ENCODE measurements at regions not wholly inside any gene's neighbourhood (a gene's known extent, or its start where the extent isn't known, plus 50 kb on each side); places are given as distances from the start of the nearest gene placed in this dataset.
A peak's percentile ranks its signal among the peaks of the same experiment; 100 is the strongest.

DNA sequence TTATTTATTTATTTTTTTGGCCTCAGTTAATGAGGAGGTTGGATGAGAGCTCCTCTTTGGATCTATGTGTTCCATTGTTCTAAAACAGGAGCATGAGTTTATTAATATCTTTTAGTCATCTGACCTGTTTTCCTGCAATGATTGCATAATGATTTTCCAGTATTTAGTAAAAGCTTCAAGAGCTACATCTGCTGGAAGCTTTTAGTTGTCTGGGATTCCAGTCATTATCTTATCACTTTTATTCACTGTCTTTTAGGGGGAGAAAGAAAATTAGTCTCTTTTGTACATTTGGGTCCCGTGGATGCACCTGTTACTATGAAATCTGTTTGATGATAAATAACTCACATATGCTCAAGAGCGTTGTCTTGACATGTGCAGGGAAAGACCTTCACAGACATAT is 1270.0 kb downstream of the ROBO1 start:
- DNase-seq = no peak
- Histone ChIP-seq H3K9me3 (ENCODE audit: control insufficient read depth in 2 of 3, insufficient read depth in 1 of 3, low read length in 3 of 3) (no peaks in the 10 kb centered on the region), H3K9ac (ENCODE audit: low read length in 3 of 3) (no peak overlapping the region), H3K4me3 (ENCODE audit: low read length in 3 of 3) (no peak overlapping the region), H3K4me1 (ENCODE audit: control insufficient read depth in 2 of 3, insufficient read depth in 2 of 3, low read depth in 1 of 3, low read length in 3 of 3) (no peaks in the 10 kb centered on the region), H3K27me3 (ENCODE audit: control insufficient read depth, insufficient read depth, low read length) (no peaks in the 10 kb centered on the region), H3K36me3 (ENCODE audit: control insufficient read depth in 2 of 3, insufficient read depth in 3 of 3, low read length in 3 of 3) (no peaks in the 10 kb centered on the region), H3K27ac (ENCODE audit: low read depth in 2 of 2, low read length in 2 of 2) (no peak overlapping the region)
- TF ChIP-seq, protein P1, sequence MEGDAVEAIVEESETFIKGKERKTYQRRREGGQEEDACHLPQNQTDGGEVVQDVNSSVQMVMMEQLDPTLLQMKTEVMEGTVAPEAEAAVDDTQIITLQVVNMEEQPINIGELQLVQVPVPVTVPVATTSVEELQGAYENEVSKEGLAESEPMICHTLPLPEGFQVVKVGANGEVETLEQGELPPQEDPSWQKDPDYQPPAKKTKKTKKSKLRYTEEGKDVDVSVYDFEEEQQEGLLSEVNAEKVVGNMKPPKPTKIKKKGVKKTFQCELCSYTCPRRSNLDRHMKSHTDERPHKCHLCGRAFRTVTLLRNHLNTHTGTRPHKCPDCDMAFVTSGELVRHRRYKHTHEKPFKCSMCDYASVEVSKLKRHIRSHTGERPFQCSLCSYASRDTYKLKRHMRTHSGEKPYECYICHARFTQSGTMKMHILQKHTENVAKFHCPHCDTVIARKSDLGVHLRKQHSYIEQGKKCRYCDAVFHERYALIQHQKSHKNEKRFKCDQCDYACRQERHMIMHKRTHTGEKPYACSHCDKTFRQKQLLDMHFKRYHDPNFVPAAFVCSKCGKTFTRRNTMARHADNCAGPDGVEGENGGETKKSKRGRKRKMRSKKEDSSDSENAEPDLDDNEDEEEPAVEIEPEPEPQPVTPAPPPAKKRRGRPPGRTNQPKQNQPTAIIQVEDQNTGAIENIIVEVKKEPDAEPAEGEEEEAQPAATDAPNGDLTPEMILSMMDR (IDR thresholded peaks at IDR 0.05; ENCODE audit: borderline replicate concordance, extremely low read depth, insufficient read depth) = no peak
- no peak for FAIRE-seq
- intact Hi-C loops (cut with DNase I) = no loop called here

DNA sequence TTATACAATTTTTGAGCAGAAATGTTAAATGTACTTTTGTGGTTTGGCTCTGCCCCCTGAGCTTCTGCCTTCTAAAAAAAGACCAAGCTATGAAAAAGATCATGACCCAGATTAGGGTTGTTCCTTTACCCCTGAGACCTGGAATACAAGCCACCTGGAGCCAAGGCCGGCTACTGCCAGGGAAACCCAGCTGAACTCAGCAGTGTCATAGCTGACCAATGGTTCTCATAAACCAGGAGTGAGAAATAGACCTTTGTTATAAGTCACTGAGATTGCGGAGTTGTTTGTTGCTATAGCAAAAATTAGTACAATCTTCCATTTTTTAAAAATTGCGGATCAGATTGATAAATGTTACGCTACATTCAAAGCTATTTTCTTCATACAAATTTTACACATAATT is 1261.7 kb downstream of the ROBO1 start:
- peaks cover 0 to 4% (median 0%) of the 10 kb centered on the region in 3 donors for H3K4me1 ChIP-seq (ENCODE audit: control insufficient read depth in 2 of 3, insufficient read depth in 2 of 3, low read depth in 1 of 3, low read length in 3 of 3)
- DNase-seq (peak in 2 of 5 donors; percentile 4 to 11), FAIRE-seq (no peak)
- no peak overlapping the region for H3K27ac ChIP-seq (ENCODE audit: low read depth in 2 of 2, low read length in 2 of 2)
- H3K27me3 ChIP-seq (ENCODE audit: control insufficient read depth, insufficient read depth, low read length) = no peaks in the 10 kb centered on the region
- H3K9ac ChIP-seq (ENCODE audit: low read length in 3 of 3) = no peak overlapping the region
- intact Hi-C loops (cut with DNase I) = no loop called here
- no peaks in the 10 kb centered on the region for H3K36me3 ChIP-seq (ENCODE audit: control insufficient read depth in 2 of 3, insufficient read depth in 3 of 3, low read length in 3 of 3)
- H3K4me3 ChIP-seq (ENCODE audit: low read length in 3 of 3) = no peak overlapping the region
- no peaks in the 10 kb centered on the region for H3K9me3 ChIP-seq (ENCODE audit: control insufficient read depth in 2 of 3, insufficient read depth in 1 of 3, low read length in 3 of 3)
- TF ChIP-seq, protein P1 (IDR thresholded peaks at IDR 0.05; ENCODE audit: borderline replicate concordance, extremely low read depth, insufficient read depth) = no peak

DNA sequence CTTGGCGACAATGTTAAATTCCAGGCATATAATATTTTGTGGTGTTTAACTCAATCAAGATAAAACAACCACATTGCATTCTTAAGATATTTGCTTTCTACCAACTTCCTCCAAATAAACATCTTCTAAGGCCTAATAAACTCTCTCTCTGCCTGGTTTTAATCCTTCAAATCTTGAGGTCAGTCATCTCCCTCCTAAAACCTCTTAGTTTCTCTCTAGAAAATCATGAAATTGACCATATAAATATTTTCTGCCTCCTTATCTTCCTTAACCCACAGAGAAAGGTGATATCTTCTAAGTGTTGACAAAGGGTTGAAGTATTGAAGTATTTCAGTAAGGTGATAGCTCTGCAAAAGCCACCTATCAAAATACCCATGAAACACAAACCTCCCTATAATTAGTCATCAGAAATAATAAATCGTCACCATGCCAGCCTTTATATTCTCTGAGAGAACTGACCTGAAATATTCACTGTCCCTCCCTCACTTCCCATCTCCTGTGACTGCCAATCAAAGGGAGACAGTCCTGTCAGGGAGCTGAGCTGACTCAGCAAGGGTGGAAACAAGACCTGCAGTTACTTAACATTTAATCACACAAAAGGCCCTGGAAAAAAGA is 1261.1 kb downstream of the ROBO1 start:
- no peak overlapping the region for H3K4me3 ChIP-seq (ENCODE audit: low read length in 3 of 3)
- no peak for FAIRE-seq
- no peaks in the 10 kb centered on the region for H3K27me3 ChIP-seq (ENCODE audit: control insufficient read depth, insufficient read depth, low read length)
- no peaks in the 10 kb centered on the region for H3K36me3 ChIP-seq (ENCODE audit: control insufficient read depth in 2 of 3, insufficient read depth in 3 of 3, low read length in 3 of 3)
- H3K27ac ChIP-seq (ENCODE audit: low read depth in 2 of 2, low read length in 2 of 2) = no peak overlapping the region
- H3K4me1 ChIP-seq (ENCODE audit: control insufficient read depth in 2 of 3, insufficient read depth in 2 of 3, low read depth in 1 of 3, low read length in 3 of 3) = peaks cover 0 to 4% (median 0%) of the 10 kb centered on the region in 3 donors
- peak in 3 of 5 donors; percentile 24 to 52 (median 40) for DNase-seq
- TF ChIP-seq, protein P1 (IDR thresholded peaks at IDR 0.05; ENCODE audit: borderline replicate concordance, extremely low read depth, insufficient read depth) = no peak
- intact Hi-C loops (cut with DNase I) = no loop called here
- no peak overlapping the region for H3K9ac ChIP-seq (ENCODE audit: low read length in 3 of 3)
- H3K9me3 ChIP-seq (ENCODE audit: control insufficient read depth in 2 of 3, insufficient read depth in 1 of 3, low read length in 3 of 3) = no peaks in the 10 kb centered on the region
